ENCODE measurements at regions not wholly inside any gene's neighbourhood (a gene's known extent, or its start where the extent isn't known, plus 50 kb on each side); places are given as distances from the start of the nearest gene placed in this dataset.

DNA sequence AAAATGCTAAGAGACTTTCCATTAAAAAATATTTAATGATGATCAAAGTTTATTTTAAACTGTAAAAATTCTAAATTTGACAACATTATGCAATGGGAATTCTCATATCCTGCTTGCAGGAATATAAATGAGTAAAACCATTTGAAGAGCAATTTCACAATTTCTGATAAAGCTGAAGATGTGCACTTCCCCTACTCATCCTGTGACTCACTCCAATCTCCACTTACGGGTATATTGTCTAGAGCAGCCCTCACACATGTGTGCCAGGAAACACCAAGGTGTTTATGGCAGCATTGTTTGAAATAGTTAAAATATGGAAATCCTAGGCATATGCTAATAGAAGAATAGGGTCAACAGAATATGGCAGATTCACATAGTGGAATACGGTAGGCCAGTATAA is 158.4 kb downstream of the PDHA2 start:
- DNase-seq: no peak

DNA sequence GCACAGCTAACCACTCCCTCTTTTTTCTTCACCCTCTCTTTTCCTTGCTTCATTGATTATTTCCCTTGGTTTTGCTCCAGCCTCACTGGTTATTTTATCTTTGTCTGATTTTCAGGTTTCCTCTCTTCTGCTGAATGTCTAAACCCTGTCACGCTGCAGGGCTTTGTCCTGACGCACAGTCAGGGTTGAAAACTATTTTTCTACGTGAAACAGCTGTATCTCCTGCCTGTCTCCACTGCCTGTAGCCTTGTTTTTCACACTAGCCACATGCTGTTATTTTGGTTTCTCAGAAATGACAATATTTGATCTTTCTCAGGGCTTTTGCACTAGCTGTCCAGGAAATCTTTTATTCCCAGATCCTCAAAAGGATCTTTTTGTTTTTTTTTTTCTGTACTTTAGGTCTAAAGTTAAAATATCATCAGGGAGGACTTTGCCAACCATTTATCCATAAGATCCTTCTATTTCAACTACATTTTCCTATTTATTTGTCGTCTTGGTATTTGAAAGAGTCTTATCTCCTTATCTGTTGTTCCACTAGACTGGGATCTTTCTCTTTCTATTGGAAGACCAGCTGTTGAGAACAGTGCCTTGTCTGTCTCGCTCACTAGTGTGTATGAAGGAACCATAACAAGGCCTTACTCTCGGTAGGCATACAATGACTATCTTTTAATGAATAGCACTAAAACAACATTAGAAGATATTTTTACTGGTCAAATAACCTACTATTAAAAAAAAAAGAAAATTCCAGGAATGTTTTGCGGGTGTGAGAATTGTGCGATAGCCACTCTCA is 164.3 kb downstream of the PDHA2 start:
- DNase-seq: no peak

DNA sequence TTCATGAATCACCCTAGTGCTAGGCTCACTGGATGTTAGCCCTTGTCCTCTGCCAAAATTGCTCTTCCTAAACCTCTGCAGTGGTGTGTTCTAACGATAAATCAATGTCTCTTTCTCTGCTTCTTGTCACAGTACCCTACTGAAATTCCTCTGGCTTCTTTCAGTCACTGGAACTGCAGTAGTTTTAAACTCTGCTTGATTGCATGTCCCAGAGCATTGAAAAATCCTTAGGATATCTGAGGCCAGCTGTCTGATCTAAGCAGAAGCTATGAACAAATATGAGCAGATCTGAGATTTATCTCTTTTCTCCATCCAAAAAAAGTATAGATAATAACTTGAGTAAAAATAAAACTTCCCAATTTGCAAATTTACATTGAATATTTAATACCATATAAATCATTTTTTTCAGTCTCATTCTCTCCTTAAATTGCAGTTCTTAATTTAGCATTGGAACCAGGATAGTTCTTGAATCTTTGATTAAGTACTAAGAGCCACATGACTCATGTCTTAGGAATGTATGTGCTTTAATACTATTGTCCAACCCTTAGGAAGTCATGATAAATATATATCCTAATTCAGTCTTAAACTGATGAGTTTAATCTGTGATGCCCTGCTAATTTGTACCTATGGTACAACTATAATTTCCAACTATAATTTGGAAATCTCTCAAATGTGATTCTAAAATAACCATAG is 169.7 kb downstream of the PDHA2 start:
- DNase-seq: no peak

DNA sequence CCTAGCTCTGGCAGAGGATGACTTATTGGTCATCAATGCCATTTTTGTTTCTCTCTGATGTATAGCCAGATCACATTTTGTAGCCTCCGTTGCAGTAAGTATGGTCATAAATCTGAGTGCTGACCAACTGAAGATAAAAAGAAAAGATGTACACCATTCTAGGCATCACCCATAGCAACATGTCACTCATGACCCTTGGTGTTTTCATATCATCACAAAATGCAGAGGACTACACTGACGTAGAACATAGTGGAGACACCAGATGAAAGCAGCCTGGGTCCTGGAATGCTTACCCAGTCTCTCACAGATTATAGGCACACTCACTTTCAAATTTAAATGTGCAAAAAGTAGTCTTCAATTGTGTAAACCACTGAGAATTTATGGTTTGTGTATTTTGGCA is 172.8 kb downstream of the PDHA2 start:
- no peak for DNase-seq

DNA sequence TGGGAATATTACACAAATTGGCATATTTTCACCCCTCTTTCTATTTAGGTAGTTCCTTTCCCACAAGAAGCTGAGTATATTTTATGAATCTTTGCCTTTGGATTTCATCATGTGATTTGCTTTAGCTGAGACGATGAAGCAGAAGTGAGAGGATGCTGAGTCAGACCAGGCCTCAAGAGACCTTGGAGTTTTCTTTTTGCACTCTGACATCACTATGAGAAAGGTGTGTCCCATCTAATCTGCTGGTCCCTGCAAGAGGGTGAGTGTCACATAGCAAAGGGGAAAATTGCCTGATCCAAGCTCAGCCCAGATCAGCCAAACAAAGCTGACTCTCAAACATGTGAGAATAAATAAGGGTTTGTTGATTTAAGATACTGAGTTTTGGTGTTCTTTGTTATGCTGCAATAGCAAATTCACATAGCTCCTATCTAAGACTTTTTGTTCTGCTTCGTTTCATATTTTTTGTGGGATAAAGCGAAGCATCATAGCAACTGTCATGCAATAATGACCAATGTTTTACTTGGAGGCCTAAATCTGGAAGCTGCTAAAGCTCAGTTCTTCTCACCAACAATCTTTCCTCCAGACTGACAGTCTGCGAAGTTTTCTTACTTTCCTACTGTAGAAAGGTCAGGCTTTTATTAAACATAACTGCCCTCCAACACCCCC is 176.9 kb downstream of the PDHA2 start:
- DNase-seq: no peak

DNA sequence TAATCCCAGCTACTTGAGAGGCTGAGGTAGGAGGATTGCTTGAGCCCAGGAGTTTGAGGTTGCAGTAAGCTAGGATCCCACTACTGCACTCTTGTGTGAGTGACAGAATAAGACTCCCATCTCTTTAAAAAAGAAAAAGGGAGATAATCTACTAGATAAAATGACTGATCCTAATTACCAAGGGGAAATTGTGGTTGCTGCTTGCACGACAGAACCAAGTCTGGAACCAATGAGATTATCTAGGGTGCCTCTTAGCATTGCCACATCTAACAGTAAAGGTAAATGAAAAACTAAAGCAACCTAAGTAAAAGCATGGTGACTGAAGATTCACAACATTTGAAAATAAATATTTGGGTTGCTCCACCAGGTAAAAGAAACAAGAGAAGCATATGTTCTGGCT is 185.1 kb downstream of the PDHA2 start:
- DNase-seq: no peak

DNA sequence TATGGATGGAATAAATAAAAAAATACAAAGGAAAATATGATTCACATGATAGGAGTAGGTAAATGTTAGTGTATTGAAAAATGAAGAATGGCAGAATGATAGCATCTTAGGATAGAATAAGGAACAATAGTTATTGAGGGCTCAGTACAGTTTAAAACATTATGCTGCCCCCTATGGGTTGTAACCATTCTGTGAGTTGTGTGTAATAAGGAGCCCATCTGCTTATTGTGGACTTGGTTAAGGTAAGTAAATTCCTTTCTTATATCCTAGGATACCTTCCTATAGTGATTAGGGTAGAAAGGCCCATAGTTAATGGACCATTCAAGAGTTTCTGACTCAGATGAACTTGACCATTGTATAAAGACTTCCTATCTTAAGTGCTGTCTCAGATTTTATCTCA is 195.8 kb downstream of the PDHA2 start:
- DNase-seq: no peak

DNA sequence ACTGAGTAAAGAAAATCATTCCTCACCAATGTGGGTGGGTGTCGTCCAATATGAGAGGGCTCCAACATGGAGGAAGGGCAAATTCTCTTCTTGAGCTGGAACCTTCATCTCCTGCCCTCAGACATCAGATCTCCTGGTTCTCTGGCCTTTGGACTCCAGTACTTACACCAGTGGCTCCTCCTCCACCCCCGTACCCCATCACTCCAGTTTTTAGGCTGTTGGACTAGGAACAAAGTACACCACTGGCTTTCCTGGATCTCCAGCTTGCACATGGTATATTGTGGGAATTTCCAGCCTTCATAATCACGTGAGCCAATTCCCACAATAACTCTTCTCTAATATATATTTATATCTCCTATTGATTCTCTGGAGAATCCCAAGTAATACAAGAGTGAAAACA is 196.9 kb downstream of the PDHA2 start:
- no peak for DNase-seq

DNA sequence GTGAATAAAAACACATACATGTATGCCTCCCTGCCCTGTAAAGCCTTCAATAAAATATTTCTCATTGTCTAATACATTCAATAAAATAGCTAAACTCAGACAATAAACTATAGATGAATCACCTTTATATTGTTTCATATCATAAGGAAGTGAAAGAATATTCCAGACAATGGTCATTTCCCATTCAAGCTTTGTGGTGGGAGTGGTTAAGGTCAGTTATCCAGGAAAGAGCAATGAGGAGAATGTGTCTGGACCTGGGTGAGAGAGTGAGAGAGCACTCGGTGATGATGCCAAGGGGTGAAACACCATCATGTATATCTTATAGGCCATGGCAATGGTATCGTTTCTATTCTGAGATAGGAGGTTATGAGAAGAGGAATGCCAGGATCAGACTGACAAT is 197.8 kb downstream of the PDHA2 start:
- no peak for DNase-seq

DNA sequence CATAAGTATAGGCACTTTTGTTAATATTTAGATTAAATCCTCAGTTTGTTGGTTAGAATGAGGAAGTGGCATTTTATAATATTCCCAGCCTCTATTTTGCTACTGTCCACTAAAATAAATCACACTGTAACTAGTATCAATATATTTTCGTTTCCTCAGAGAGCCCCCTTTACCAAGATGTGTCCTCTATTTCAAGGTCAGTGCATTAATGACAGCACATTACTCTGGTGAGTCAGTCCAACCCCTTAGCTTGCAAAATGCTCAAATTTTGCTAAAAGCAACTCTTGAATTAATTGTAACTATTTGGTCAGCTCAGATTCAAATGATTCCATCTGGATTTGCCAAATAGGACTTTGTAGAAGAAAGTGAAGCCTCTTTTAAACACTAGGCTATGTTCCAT is 199.3 kb downstream of the PDHA2 start:
- DNase-seq: no peak

DNA sequence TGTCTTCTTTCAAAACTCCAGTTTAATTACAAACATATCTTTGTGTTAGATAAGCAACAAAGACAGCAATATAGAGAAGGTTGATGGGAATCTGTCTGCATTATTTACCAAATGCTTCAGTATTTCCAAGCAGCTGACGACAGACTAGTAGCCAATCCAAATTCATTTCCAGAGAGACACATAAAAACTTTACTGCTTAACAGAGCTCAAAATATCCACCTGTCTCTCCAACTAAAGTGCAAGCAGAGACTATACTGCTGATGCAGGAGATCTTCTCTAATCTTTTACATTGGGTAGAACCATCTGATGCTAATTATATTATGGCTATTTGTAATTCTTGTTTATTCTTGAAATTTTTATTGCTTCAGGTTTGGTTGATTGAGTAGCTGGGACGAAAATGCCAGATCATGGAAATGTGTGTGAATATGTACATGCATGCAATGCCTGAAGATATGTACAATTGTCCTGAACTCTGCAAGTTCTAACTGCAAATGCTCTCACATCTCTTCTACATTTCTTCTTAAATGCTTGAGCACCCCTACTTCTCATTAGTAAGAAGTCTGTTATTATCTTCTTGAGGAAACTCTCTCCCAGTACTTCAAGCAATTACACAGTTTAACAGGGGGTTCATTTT is 200.0 kb downstream of the PDHA2 start:
- no peak for DNase-seq

DNA sequence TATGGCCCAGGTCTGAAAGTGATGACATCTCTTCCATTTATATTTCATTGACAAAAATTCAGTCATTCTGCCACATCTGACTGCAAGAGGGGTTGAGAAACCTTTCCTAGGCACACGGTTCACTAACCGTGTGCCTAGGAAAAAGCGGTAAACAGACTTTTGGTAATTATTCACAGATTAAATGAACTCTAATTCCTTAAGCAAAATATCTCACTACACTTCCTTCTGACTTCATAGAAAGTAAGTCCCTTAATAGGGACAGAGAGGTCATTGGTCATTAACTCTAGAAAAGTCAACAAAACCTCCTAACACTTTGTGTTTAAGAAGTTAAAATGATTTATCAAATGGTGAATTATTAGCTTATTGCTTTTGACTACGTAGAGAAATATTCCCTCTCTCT is 205.1 kb downstream of the PDHA2 start:
- DNase-seq: no peak

DNA sequence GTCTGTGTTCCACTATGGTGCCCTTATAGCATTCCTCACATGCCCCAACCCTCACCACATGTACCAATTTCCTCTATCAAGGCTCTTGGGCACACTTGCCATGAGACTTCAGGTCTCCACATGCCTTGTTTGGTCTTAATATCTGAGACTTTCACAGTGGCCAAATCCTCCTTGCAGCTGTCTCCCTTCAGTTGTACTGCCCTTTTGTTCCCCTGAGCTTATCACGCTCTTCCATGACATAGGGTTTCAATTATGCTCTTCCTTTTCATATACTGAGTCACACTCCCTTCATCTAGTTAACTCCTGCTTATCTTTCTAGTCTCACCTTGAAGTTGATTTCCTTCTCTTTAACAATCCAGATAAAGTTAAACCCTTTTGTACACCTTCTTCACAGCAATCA is 212.9 kb downstream of the PDHA2 start:
- DNase-seq: no peak

DNA sequence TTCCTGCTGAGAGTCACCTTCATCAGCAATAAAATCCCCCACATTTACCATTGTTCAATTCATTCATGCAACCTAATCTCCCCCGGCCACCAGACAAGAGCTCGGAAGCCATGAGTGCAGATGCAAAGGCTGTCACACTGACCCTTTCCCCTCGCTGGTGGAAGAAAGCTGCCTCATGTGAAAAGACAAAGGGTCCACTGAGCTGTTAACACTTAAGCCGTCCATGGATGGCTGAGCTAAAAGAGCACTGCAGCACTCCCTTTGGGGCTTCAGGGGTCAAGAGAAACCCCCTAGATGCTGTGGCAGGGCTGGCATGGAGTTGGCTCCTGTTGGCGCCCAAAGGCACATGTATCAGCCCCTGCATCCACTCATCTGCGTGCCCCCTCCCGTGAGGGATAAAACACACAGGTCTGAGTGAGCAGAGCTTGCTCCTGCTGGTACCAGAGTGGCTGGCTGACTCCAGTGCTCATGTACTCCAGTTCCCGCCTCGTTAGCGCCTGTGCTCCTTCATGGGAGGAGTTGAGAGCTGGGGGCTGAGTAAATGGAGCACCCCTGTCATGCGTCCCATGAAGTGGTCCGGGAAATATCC is 216.5 kb downstream of the PDHA2 start:
- no peak for DNase-seq

DNA sequence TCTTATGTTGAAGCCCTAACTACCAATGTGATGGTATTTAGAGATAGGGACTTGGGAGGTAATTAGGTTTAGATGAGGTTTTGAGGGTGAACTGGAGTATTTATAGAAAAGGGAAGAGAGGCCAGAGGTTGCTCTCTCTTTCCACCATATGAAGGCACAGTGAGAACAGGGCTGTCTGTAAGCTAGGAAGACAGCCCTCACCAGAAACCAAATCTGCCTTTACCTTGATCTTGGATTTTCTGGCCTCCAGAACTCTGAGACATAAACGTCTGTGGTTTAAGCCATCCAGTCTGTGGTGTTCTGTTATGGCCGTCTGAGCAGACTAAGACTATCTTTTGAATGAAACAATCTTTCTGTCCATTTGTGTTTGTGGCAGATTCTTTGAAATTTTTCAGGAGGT is 223.7 kb downstream of the PDHA2 start:
- DNase-seq: no peak

DNA sequence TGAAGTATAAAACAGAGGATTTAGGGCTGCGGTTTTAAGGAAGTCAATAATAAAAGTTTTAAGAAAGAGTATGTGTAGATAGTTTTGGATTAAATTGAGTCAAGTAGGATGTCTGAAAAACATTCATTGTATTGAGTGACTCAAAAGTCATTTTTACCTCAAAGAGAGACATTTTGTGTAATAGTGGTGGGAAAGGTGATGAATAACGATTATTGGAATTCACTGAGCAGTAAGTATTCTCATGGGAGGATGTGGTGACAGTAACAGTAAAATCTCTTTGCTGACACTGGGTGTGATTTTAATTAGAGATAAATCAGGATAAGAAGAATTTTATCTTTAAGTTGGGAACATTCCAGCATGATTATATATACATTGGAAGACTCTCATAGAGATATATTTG is 233.6 kb downstream of the PDHA2 start:
- DNase-seq: no peak

DNA sequence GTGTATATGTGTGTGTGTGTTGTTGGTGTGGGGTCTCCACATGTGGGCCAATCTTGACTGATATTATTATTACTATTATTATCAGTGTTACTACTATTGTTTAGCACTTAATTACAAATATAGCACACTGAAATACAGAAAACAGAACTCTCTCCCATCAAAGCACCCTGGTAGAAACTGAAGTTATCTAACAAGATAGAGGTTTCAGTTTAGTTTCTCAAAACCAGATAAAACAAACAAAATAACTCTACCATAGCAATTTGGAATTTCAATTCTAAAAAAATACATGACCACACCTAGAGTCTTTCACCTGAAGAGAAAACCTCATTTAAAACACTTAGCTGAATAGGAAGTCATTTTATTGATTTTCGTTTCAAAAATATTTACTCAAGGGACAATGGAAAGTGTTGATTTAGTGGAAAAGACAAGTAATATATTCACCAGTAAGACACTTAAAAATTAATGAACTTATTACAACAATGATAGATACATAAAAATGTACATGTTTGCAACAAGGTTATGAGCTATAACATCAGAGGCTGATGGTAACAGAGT is 252.3 kb downstream of the PDHA2 start:
- DNase-seq: no peak

DNA sequence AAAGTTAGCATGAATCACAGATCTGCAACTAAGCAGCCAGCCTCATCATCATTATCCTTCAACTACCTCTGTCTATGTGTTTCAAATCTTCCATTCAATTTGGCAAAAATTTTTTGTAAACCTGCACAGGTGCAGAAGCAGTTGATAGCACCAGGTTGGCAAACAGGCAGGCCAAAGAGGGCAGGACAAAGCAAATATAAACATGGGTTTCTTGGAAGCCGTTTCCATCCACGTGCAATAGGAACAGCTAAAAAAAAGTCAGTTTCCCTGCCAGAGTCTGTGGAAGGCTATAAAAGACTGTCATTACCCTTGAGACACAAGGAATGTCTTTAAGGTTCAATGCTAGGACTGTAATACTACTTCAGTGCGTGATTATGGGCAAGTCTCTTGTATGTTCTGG is 253.2 kb downstream of the PDHA2 start:
- no peak for DNase-seq

DNA sequence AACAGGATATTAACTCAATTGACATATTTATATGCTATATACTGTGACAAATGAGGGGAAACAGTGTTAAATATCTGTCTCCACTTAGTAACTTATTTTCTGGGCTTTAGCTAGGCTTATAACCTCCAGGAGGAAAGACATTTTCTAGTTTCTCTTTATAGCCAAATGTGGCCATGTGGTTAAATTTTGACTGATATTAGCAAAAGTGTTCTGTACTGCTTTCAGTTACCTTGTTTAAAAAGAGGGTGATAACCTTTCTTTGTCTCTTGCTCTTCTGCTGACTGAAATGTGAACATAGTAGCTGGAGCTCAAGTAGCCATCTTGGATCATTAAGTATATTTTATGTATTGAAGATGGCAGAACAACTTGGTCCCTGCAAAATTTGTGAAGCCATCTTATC is 253.7 kb downstream of the PDHA2 start:
- DNase-seq: no peak

DNA sequence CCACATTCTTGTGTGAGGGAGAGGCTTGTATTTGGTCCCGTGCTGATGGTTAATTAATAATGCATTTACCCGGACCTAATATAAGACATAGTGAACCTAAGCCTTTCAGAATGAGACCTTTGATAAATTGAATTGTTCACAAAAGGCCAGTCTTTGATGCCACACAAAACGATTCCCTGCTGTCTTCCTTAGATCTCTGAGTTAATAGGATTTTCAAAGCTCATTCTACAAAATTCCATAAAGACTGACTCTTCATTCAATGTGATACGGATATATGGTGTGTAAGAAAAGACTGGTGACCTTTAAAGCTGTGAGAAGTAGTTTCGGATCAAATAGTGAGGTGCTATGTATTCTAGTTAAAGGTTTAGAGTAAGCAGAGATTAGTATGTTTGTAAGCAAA is 254.3 kb downstream of the PDHA2 start:
- DNase-seq: no peak

DNA sequence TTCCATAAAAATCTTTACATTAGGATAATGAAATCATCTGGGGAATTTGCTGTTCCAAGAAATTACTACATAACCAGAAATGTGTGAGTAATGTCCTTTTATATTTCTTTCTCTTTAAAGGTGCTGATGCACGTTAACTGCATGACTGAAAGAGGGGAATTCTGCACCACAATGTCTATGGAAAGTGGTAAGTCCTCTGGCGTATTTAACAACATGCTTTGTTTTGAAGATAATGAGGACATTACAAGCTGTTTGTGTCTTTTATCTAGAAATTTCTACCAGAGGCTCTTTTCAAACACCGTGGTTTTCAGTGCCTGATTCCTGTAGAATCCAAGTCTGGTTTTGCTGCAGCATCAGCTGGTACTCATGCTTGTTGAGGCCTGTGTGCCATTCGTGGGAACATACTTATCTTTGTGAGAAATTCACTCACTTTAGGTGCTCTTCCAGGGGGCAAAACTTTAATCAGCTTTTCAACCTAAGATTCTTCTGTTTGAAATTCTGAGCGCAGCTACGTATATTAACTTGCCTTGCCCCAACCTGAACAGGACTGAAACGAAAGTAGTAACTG is 257.2 kb downstream of the PDHA2 start:
- DNase-seq: no peak

DNA sequence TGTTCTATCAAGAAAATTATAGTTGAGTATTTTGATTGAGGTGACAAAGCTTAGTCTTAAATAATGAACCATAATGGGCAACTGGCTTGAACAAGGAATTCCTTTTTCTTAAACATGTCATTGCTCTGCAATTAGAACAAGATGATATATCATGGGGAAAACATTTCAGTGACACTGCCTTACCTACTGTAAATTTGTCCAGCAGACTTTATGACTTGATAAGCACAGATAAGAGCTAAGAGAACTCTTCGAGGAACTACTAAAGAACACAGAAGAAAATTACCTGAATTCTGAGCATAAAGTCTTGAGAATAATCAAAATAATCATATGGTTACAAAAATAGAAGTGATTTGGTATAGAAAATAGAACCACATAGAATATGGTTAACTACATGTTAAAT is 257.8 kb downstream of the PDHA2 start:
- no peak for DNase-seq

DNA sequence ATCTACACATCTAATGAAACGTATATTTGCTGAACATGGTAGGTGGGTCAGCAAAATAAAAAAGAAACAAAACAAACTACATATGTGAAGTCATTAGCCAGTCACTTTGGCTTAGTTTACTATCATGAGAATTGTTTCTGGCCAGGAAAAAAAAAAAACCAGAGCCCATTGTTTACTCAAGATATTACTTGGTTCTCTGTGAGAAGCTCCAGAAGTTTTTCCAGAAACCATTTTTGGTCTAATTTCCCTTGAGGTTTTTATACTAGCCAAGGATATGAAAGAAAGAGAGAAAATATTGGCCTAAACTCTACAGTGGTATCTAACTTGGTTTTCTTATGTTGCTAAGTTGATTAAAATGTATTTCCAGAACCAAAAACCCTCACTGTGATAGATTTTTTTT is 259.1 kb downstream of the PDHA2 start:
- DNase-seq: no peak

All from left hindlimb (tissue), 1 donor.